CMK (cell line): ENCODE measurements at regions not wholly inside any gene's neighbourhood (a gene's known extent, or its start where the extent isn't known, plus 50 kb on each side); places are given as distances from the start of the nearest gene placed in this dataset.

Experiments used
- DNase-seq: peaks from one replicate; pipeline ENCODE4 v3.0.0-alpha.2; 2010; ENCODE audit warnings: low read depth

DNA sequence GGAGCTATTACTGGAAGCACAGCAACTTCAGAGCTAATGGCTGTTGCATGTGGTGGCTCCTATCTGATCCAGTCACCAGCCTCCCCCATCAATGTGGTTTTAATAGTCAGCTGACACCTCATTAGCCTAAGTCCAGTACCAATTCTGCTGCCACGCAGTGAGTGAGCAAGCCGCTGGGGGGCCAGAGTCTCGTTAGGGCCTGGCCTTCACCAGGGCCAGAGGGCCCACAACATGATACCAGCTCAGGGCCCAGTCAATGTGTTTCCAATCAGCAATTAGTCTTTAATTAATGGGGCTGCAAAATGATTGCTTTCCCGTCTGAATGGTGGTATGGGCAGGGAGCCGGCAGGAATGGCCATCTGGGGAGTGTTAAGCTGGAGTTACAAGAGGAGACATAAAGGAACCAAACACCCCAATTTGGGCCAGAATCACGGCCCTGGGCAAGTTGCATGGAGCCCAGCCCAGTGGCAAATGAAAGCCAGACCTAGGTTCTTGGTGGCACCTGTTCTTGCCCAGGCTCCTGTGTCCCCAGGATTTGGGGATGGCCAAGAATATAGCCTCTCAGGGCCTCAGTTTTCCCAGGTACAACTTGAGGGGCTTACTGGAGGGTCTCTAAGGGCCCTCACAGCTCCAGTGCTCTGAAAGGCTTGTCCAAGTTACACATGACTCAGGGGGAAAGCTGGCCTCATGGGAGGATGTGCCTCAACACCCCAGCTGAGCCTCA lies 119.2 kb downstream of the EFNB1 start:
- DNase-seq = no peak

- no peak for DNase-seq
These were observed 116.9 kb downstream of the EFNB1 start for GRCh38 chrX:68945603-68946228.

GRCh38 chrX:68945081-68945602 lies 116.3 kb downstream of the EFNB1 start:
- no peak for DNase-seq

DNA sequence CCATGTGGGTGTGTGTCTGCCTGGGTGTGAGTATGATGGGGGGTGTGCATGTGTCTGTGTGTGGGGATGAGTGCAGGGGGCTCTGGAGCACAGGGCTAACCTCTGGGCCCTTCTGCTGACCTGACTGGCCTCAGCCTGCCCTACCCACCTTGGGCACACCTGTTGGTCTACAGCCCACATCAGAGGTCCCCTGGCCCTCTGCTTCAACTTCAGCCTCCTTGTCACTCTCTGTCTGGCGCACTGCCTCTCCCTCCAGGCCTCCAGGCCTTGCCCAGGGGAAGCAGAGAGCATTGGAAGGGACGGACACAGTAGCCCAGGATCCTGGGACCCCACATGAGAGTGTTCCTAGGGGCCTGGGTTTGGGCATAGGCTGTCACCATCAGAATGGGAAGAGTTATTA lies 115.4 kb downstream of the EFNB1 start:
- DNase-seq = no peak

DNA sequence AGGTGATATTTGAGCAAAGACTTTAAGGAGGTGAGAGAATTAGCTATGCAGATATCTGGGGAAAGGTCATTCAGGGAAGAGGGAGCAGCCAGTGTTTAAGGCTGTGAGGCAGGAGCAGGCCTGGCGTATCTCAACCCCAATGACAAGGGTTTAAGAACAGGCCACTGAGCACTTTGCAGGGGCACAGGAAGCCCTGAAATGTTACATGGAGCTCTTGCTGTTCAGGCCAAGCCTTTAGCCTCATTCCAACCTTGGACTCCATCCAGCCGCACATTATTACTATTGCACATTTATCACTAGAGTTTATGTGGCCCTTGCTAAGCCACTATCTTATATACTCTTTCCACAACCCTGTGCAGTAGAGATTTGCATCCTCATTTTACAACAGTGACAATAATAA lies 114.0 kb downstream of the EFNB1 start:
- DNase-seq = no peak

DNA sequence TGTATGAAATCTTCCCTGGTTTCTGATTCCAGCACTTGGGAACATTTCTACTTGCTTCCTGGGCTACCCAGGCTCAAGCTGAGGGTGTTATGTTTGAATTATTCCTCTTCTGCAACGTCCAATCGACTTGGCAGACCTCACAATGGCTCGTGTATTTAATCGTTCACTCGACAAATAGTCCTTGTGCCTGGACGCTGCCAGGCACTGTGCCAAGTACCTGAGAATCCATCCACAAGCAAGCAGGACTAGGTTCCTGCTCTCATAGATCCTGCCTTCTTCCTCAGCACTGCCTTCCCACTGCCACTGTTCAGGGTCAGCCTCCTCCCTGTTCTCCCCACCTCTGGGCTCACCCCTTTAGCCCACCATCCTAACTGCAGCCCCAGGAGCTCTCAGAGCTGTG lies 113.3 kb downstream of the EFNB1 start:
- no peak for DNase-seq

- DNase-seq = no peak
These were observed 112.6 kb downstream of the EFNB1 start for GRCh38 chrX:68941385-68941952.

- no peak for DNase-seq
These were observed 111.8 kb downstream of the EFNB1 start for GRCh38 chrX:68940601-68941000.

DNA sequence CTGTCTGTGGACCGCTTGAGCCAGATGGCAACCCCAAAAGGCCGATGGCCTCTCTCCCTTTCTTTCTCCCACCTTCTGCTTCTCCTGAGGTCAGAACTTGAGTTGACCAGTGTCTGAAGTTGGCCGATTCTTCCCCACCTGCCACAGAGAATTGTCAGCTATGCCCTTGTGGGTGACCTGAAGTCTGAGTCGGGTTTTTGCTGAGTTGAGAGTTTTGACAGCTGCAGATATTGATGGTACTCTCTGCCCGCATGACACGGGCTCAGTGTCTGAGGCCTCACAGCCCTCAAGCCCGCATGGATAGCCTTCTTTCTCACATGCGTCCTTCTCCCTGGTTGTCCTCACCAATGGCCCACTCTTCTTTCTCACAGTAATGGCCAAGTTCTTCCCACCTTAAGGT lies 111.0 kb downstream of the EFNB1 start:
- no peak for DNase-seq

GRCh38 chrX:68938244-68939004 lies 109.6 kb downstream of the EFNB1 start:
- no peak for DNase-seq

DNA sequence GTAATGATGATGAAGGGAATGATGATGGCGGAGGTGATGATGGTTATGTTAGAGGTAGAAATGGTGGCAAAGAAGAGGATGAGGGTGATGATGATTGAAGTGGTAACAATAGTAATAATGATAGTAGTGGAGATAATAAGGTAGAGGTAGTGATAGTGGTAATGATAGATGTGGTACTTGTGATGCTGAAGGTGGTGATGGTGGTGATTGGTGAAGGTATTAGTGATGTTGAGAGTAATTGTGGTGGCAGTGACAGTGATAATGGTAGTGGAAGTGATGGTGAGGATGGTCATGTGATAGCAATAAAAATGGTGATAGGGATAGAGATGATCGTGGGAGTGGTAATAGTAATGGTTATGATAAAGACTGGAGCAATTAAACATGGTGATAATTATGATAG lies 108.8 kb downstream of the EFNB1 start:
- DNase-seq = no peak

GRCh38 chrX:68936608-68937007 lies 107.8 kb downstream of the EFNB1 start:
- no peak for DNase-seq

DNA sequence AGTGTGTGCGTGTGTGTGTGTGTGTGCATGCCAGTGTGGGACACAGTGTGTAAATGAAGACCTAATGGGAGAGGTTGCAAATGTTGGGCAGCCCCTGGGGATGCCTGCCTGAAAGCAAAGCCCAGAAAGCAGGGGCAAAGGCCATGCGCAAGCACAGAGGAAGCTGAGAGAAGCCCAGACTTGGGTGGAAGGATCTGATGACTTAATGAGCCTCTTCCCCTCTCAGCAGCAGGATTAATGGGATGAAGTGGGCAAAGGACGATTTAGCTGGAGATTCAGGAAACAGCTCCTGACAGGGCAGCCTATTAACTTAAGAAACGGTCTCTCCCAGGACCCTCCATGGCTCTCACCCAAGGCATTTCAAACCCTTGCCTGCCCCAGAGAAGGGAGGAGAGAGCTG lies 107.3 kb downstream of the EFNB1 start:
- DNase-seq = no peak

DNA sequence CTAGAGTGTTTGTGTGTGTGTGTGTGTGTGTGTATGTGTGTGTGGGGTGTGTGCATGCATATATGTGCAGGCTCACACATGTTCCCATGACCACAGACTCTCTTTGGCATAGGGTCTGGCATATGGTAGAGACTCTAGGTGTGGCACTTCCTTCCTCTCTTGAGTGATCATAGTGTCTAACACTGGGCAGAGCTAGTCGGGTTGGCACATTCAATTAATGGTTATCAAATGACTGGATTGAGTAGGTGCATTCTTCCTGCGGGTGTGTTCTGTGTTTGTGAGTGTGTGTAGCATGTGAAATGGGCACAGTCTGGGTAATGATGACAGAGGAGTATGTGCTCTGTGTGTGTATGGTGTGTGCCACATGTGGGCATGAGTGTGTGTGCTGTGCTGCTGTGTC lies 106.5 kb downstream of the EFNB1 start:
- DNase-seq = no peak

- no peak for DNase-seq
These were observed 106.1 kb downstream of the EFNB1 start for GRCh38 chrX:68934922-68935321.

- DNase-seq = no peak
These were observed 105.6 kb downstream of the EFNB1 start for GRCh38 chrX:68934421-68934820.

DNA sequence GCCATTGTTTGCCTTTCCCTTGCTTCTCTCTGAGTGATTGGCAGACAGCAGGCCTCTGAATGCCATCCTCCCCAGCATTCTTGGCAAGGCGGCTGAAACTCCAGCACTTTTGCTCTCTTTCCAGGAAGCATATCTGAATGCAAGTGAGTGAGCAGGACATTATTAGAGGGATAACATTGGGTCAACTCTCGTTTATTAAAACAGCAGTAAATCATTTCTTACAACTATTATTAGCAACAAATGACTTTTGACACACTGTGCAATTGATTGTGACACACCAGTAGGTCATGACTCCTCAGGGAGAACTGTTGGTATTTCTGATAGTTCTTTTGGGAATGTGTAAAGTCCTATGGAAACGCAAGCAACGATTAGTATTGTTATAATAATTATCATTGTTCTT lies 103.8 kb downstream of the EFNB1 start:
- DNase-seq = no peak

DNA sequence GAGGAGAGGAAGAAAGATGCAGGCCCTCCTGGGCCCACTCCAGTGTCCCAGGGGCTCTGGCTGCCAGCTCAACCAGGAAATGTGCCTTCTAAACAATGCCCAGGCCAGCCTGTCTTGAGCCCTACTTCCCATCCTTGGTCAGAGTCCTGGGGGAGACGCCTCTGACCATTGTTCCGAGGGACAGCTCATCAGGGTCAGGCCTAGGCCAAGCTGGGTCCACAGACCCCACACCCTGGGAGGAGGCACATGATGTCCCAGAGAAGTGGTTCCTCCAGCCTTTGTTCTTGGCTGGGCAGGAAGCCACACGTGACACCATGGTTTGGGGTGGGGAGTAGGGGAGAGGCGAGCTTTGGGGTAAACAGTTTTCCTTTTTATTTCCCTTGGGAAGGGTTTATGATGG lies 102.5 kb downstream of the EFNB1 start:
- DNase-seq = no peak

DNA sequence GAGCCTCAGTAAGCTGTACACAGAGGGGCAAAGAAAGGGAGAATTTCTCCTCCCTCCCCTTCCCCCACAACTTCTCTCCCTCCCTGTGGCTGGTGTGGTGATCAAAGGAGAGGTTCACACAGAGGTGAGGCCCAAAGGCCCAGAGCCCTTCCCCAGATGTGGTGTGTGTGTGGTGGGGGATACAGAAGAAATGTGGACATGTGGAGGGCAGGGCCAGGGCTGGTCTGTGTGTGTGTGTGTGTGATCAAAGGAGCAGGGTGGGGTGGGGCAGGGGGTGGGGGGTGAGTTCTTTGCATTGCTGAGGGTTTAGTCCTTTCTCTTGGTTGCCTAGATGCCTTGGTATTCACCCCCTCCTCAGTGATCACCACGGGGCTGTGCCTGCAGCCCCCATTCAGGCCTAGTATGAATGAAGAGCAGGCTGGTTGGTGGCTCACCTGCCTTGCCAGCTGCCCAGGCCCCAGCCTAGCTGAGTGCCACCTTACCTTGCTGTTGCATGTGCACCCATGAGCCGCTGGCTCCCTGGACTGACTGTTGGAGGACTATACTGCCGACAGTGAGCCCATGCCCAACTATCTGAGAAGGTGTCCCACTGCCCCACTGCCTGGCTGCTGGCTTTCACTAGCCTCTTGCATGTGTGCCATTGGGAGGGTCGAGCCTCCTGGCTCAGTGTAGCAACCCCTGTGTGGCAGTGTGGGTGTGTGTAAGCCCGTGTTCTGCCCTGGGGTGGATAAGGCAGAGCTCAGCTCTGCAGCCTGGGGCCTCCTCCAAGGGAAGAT lies 101.9 kb downstream of the EFNB1 start:
- no peak for DNase-seq

DNA sequence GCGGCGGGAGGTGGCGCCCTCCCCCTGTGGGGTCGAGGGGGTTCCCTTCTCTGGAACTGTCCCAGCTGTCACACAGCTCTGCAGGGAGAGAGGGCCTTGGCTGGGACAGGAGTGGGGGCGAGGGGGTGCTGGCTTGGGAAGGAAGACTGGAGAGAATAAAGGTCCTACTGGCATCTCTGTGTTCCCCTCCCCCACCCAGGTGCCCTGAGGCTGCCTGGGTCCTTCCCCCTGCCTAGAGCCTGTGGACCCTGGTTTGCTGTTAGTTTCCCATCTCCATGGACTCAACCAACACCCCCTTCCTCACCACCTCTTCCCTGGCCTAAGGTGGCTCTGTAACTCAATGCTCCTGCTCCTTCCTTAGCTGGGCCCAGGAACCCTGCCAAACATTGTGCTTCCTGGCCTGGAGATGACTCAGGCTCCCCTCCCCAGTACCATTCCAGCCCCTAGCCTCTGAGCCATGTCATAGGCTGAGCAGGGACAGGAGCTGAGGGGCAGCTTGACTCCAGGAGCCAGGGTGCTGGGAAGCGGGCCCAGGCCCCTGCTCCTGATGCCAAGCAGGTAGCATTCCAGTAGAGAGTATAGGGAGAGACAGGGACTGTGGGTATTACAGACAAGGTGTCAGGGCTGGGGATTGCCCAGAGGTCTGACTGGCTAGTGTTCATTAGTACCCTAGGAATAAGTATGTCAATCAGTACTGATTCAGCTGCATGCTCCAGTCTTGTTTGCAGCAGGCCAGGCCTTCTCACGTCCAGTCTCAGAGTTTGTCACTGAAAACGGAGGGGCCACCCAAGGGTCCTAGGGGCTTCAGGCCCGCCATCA lies 100.7 kb downstream of the EFNB1 start:
- DNase-seq = no peak

GRCh38 chrX:68928401-68928800 lies 99.6 kb downstream of the EFNB1 start:
- no peak for DNase-seq
